B cell (primary cell): ENCODE measurements at regions not wholly inside any gene's neighbourhood (a gene's known extent, or its start where the extent isn't known, plus 50 kb on each side); places are given as distances from the start of the nearest gene placed in this dataset.

Experiments used
- CTCF ChIP-seq: fragments of 200-600 bp; IDR thresholded peaks from one replicate; pipeline ENCODE4 v1.8.0; 2022; ENCODE audit warnings: antibody characterized with exemption, mild to moderate bottlenecking
- EZH2 ChIP-seq: IDR thresholded peaks from 2 replicates; pipeline ENCODE4 v1.6.1; 2012; ENCODE audit warnings: borderline replicate concordance, low read depth, mild to moderate bottlenecking, moderate library complexity, low read length; ENCODE audit not compliant: insufficient read depth, poor library complexity, severe bottlenecking

GRCh38 chr12:25422241-25422640, 130.8 kb downstream of the LMNTD1 start:
- TF ChIP-seq CTCF (no peak), EZH2 (no peak)
